ENCODE measurements at regions not wholly inside any gene's neighbourhood (a gene's known extent, or its start where the extent isn't known, plus 50 kb on each side); places are given as distances from the start of the nearest gene placed in this dataset.

DNA sequence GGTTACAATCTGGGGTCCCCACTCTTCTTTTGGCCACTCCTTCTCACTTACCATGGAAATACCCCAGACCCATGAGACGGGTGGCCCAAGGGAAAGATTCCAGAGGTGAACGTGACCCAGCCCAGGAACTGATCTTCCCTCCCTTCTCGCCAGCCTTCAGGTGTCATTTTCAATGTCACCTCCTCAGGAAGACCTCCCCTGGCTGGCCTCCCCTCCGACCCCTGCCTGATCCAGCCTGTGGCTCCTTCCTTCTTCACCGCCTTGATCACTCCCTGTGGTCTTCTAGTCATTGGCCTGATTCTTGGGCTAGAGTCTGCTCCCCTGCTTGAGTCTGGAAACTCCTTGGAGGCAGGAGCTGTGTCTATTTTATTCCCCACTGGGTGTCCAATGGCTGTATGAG lies 146.1 kb downstream of the SMAD6 start:
- no peak for DNase-seq (ENCODE audit: low read depth in 4 of 4, low spot score in 3 of 4)

- DNase-seq (ENCODE audit: low read depth in 4 of 4, low spot score in 3 of 4) = no peak
These were observed 146.8 kb downstream of the SMAD6 start for GRCh38 chr15:66848686-66849392.

DNA sequence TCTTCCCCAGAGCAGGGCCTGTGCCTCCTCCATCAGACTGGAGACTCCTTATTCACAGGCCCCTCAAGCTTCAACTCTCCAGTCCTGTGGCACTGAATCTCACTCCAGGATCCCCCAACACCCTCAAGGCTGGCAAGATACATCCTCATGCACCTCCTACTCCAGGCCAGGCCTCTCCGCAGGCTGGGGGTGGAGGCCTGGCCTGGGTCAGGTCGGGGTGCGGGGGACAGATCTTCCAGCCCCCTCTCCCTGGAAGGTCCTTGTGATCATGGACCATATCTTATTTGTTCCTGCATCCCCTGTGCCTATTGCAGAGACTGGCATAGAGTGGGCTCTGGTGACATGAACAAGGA lies 147.3 kb downstream of the SMAD6 start:
- DNase-seq (ENCODE audit: low read depth in 4 of 4, low spot score in 3 of 4) = no peak

DNA sequence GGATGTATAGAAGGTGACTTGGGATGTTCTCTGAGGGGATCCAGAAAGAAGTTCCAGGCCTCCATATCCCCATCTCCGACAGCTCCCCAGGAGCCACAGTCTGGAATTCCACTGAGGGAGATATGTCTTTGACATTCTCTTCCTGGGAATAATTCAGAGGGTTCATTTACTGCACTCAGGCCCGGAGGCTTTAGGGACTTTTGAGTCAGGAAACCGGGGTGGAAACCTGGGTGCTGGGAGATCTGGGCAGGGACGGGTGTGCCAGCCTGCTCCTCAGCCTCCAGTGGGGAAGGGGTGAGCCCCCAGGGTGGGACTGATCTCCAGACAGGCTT lies 147.7 kb downstream of the SMAD6 start:
- no peak for DNase-seq (ENCODE audit: low read depth in 4 of 4, low spot score in 3 of 4)

- DNase-seq (ENCODE audit: low read depth in 4 of 4, low spot score in 3 of 4) = no peak
These were observed 148.3 kb downstream of the SMAD6 start for GRCh38 chr15:66850078-66850991.

DNA sequence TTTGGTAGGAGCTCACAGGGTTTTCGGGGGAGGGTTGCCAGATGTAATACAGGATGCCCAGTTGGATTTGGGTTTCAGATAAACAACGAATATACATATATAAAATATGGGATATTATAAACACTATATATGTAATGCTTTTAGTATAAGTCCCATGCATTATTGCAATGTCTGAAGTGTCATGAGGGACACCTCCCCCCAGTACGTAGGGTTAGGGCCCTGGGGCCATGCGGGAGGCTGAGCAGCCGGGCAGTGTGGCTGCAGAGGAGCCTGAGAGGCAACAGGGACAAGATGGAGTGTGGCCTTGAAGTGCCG lies 148.9 kb downstream of the SMAD6 start:
- no peak for DNase-seq (ENCODE audit: low read depth in 4 of 4, low spot score in 3 of 4)

DNA sequence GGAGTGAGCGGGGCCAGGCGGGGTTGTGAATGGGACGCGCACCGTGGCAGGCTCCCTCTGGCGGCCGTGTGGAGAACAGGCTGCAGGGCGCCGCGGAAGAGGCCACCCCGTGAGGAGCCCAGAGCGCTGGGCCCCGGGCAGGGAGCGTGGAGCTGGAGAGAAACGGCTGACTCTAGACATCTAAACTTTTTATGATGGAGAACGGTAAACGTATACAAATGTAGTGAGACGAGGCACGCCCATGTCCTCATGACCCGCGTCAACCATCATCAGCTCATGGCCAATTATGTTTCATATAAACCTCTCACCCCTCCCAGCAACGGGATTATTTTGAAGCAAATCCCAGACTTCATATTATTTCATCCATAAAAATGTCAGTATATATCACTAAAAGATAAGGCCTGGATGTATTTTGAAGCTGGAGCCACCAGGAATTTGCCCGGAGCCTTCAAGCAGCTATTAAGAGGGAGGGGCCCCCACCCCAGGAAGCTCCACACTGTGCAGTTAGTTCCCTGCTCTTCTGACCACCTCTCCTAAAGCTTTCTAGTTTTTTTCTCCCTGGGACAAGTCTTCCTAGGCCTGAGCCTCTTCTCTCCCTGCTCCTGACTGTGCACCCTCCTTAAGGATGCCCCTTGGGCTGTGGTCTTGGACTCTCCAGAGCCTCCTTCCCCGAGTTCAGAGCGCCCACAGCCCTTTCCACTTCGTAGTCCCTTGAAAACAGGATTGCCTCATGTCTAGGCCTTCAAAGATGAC lies 149.5 kb downstream of the SMAD6 start:
- peak; percentile 76 to 79 (median 77) for DNase-seq (ENCODE audit: low read depth in 4 of 4, low spot score in 3 of 4)

GRCh38 chr15:66852064-66852905 lies 150.2 kb downstream of the SMAD6 start:
- no peak for DNase-seq (ENCODE audit: low read depth in 4 of 4, low spot score in 3 of 4)

- DNase-seq (ENCODE audit: low read depth in 4 of 4, low spot score in 3 of 4) = no peak
These were observed 152.3 kb downstream of the SMAD6 start for GRCh38 chr15:66854012-66854965.

DNA sequence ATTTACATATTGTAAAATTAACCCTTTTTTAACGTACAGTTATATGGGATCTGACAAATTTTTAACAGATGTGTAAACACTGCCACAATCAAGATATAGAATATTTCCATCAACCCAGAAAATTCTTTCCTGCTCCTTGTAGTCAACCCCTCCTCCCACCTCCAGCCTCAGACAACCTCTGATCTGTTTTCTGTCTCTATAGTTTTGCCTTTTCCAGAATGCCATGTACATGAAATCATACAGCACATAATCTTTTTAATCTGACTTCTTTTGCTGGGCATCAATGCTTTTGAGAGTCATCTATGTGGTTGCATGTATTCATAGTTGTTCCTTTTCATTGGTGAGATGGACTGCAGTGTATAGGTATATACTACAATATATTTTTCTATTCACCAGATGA lies 153.0 kb downstream of the SMAD6 start:
- no peak for DNase-seq (ENCODE audit: low read depth in 4 of 4, low spot score in 3 of 4)

DNA sequence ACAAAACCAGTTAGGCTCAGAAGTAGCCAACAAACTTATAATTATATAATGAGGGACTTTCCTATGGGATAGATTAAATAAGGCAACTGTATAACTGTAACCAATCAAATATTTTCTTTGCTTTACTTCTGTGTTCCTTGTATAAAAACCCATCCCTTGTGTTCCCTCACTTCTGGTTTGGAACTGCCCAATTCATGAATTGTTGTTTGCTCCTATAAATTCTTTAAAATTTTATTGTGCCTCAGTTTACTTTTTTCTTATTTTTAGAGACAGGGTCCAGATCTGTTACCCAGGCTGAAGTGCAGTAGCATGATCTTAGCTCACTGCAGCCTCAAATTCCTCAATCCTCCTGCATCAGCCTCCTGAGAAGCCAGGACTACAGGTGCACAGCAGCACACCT lies 155.7 kb downstream of the SMAD6 start:
- DNase-seq (ENCODE audit: low read depth in 4 of 4, low spot score in 3 of 4) = no peak

DNA sequence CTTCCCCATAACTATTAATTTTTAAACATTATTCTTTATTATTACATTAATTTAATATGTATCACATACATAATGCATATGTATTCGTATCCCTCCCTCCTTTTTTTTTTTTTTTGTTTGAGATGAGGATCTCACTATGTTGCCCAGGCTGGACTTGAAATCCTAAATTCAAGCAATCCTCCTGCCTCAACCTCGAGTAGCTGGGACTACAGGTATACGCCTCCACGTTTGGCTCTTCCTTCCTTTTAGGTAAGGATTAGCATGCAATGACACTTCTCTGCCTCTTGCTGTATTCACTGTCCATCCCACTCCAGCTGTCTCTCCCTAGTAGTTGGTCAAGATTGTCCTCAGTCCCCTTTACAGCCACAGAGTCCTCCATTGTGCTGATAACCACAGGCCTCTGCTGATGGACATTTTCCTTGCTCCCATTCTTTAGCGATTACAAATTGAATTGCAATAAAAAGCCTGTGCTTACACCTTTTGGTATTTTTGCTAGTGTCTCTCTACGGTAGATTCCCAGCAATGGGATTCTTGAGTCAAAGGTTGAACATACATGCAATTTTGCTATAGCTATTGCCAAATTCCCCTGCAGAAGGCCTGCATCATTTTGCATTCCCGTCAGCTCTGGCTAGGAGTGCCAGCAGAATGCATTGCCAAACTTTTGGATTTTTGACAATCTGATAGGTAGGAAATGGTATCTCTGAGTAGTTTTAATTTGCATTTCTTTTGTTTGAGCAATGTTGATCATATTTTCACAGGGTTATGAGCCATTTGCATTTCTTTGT lies 156.6 kb downstream of the SMAD6 start:
- no peak for DNase-seq (ENCODE audit: low read depth in 4 of 4, low spot score in 3 of 4)

DNA sequence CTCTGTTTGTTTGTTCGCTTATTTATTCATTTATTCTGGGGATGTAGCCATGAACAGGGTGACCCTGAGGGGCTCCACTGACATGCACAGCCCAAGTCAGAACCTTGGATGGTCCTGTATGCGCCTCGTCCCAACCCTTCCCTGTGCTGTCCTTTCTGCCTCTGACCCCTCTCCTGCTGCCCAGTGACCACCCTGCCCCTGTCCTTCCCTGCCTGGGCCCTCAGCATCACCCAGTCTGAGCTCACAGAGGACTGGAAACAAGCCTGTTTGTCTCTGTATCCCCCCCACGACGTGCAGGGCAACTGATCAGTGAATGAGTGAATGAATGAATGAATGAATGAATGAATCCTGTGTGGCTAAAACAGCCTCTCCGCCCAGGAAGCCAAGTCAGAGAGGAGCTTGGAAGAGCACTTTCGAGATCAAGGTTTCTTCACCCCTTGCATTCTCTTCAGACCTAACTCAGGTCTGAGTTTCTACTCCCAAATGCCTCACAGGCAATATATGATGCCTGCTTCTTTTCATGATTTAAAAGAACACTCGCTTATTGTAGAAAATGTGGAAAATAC lies 157.7 kb downstream of the SMAD6 start:
- no peak for DNase-seq (ENCODE audit: low read depth in 4 of 4, low spot score in 3 of 4)

DNA sequence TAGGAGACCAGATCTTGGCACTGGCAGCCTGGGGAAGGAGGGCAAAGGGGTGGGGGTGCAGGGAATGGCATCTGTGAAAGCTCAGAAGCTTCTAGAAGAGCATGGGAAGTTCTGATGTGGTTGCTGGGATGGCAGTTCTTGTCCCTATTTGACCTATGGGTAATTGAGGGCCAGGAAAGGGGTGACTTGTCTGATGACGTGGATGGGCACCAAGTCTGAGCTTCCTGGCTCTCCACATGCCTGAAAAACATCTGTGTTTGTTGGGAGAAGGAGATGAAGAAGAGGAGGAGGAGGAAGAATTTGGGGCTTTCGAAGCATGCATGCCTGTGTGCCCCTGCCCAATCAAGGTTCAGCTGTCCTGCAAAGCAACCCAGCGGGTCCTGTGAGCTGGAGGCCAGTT lies 158.8 kb downstream of the SMAD6 start:
- no peak for DNase-seq (ENCODE audit: low read depth in 4 of 4, low spot score in 3 of 4)

DNA sequence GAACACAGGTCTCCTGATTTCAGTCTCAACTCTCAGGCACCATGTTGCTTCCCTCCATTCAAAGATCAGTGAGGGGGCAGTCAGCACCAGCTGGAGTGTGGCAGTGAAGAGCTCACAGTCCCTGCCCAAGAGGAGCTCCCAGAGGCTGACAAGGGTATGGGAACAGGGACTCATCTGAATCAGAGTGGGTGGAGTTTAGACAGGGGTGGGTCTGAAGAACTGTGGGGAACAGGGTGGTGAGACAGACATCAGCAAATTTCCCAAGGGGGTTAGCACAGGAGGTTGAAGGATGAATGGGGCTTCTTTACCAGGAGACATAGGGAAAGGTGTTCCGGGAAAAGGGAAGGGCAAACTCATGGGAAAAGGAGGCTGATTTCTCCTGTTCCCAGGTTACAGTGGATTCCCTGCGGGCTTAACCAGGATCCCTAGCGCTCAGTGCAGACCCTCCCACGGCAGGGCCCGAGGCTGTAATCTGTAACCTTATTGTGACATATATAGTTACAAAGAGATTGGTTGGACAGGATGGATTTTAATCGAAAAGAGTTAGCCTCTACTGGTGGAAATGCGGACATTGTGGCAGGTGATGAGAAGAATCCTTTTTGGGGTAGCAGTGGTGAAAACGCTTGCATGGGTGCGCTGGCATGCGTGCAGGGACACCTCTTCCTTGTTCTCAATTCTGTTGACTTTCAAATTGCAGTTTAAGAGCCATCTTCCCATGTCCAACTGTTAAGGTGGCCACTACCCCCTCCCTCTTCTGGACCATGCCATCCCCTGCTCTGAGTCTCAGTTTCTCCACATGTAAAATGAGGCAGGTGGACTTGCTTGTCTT lies 160.3 kb downstream of the SMAD6 start:
- no peak for DNase-seq (ENCODE audit: low read depth in 4 of 4, low spot score in 3 of 4)

GRCh38 chr15:66862940-66863335 lies 160.9 kb downstream of the SMAD6 start:
- peak; percentile 63 to 78 (median 72) for DNase-seq (ENCODE audit: low read depth in 4 of 4, low spot score in 3 of 4)

GRCh38 chr15:66863390-66864085 lies 161.5 kb downstream of the SMAD6 start:
- DNase-seq (ENCODE audit: low read depth in 4 of 4, low spot score in 3 of 4) = no peak
